Prostate gland (tissue), 2 donors: ENCODE measurements at regions not wholly inside any gene's neighbourhood (a gene's known extent, or its start where the extent isn't known, plus 50 kb on each side); places are given as distances from the start of the nearest gene placed in this dataset.

ENCODE experiments used
- POLR2A ChIP-seq: fragments of 450-650 bp; IDR thresholded peaks from one replicate; pipeline ENCODE4 v1.6.1; 2016; ENCODE audit warnings: antibody characterized with exemption, mild to moderate bottlenecking
- POLR2AphosphoS5 ChIP-seq: sonication (generic); formaldehyde crosslinking; IDR thresholded peaks from one replicate; pipeline ENCODE4 v1.6.1; 2017; ENCODE audit warnings: antibody characterized with exemption
- TF ChIP-seq, protein P1 (sequence below), 4 experiments: fragments of 200-600 bp in 2 of 4; fragments of 450-650 bp in 2 of 4; sonication (generic) in 2 of 4; IDR thresholded peaks; 1 replicate in 3 of 4; 2 replicates in 1 of 4; pipeline ENCODE4 v1.5.1; 2016 to 2019; ENCODE audit warnings: antibody characterized with exemption in 4 of 4, mild to moderate bottlenecking in 2 of 4, moderate library complexity in 2 of 4

DNA sequence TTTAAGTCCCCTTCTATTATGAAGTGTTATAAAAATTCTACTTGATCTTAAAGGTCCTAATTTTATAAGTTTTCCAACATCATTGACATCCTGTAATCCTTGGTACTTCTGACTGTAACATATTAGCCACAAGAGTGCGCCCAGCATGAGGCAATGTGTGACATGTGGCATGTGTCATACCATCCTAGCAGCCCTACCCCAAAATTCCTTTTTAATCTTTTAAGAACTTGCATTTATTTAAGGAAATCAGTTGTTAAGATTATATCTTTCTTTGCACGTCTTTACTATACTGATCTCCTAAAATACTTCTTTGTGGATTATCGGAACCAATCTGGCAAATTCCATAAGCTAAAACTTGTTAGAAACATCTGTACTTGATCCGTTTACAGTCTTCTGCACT, 167.1 kb upstream of the SLC24A3 start:
- TF ChIP-seq, protein P1, sequence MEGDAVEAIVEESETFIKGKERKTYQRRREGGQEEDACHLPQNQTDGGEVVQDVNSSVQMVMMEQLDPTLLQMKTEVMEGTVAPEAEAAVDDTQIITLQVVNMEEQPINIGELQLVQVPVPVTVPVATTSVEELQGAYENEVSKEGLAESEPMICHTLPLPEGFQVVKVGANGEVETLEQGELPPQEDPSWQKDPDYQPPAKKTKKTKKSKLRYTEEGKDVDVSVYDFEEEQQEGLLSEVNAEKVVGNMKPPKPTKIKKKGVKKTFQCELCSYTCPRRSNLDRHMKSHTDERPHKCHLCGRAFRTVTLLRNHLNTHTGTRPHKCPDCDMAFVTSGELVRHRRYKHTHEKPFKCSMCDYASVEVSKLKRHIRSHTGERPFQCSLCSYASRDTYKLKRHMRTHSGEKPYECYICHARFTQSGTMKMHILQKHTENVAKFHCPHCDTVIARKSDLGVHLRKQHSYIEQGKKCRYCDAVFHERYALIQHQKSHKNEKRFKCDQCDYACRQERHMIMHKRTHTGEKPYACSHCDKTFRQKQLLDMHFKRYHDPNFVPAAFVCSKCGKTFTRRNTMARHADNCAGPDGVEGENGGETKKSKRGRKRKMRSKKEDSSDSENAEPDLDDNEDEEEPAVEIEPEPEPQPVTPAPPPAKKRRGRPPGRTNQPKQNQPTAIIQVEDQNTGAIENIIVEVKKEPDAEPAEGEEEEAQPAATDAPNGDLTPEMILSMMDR (IDR thresholded peaks at IDR 0.05), result no peak
- TF ChIP-seq POLR2AphosphoS5 (no peak), POLR2A (no peak)
